Loucy (cell line): ENCODE measurements at regions not wholly inside any gene's neighbourhood (a gene's known extent, or its start where the extent isn't known, plus 50 kb on each side); places are given as distances from the start of the nearest gene placed in this dataset.

Source experiments
- EZH2phosphoT487 ChIP-seq: fragments of 200-600 bp; IDR thresholded peaks from 2 replicates; pipeline ENCODE4 v1.6.1; 2018; ENCODE audit warnings: antibody characterized with exemption, mild to moderate bottlenecking, moderate library complexity, borderline replicate concordance
- TF ChIP-seq, protein P1 (sequence below): fragments of 200-600 bp; sonication (generic); conservative IDR thresholded peaks from 2 replicates; pipeline ENCODE4 v1.5.1; 2014; ENCODE audit warnings: mild to moderate bottlenecking, antibody characterized with exemption, low read length

- no peak for TF ChIP-seq EZH2phosphoT487
- TF ChIP-seq, protein P1, sequence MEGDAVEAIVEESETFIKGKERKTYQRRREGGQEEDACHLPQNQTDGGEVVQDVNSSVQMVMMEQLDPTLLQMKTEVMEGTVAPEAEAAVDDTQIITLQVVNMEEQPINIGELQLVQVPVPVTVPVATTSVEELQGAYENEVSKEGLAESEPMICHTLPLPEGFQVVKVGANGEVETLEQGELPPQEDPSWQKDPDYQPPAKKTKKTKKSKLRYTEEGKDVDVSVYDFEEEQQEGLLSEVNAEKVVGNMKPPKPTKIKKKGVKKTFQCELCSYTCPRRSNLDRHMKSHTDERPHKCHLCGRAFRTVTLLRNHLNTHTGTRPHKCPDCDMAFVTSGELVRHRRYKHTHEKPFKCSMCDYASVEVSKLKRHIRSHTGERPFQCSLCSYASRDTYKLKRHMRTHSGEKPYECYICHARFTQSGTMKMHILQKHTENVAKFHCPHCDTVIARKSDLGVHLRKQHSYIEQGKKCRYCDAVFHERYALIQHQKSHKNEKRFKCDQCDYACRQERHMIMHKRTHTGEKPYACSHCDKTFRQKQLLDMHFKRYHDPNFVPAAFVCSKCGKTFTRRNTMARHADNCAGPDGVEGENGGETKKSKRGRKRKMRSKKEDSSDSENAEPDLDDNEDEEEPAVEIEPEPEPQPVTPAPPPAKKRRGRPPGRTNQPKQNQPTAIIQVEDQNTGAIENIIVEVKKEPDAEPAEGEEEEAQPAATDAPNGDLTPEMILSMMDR = peak; percentile 91
Measured at GRCh38 chr4:143025081-143025704, 159.5 kb upstream of the USP38 start.
